T-helper 2 cell treated with Interferon-gamma antibody and Interleukin-4, amounts not matched to agents 100 ng/mL and 5 ng/mL, for 36 hours (primary cell): ENCODE measurements at regions not wholly inside any gene's neighbourhood (a gene's known extent, or its start where the extent isn't known, plus 50 kb on each side); places are given as distances from the start of the nearest gene placed in this dataset.
"Not testable (repeated sequence)": the region's sequence is repeated elsewhere in the genome, so short reads cannot be mapped to it uniquely, and the experiment has no call there.

Source experiments
- intact Hi-C: fragments of 100-400 bp; cut with micrococcal nuclease; formaldehyde crosslinking; loops from one replicate; pipeline ENCODE4 v1.15.1; 2023

- intact Hi-C loops, result no loop called here
Observed at GRCh38 chr6:18586133-18586532, 199.0 kb downstream of the RNF144B start.

- intact Hi-C loops, result loop anchor here (1.0 to 2.0 kb wide), 2 partner anchors 272 to 1461 kb away; no protein-coding TSS in a partner anchor
Observed at GRCh38 chr6:18595774-18596530, 208.8 kb downstream of the RNF144B start.

GRCh38 chr6:18596531-18596835 lies 209.3 kb downstream of the RNF144B start:
- intact Hi-C loops, result loop anchor here (2.0 kb wide), 1 partner anchor 1460 kb away; no protein-coding TSS in a partner anchor

GRCh38 chr6:18598551-18599264 lies 211.6 kb downstream of the RNF144B start:
- intact Hi-C loops, result no loop called here

GRCh38 chr6:18600255-18600654 lies 213.1 kb downstream of the RNF144B start:
- intact Hi-C loops, result no loop called here

GRCh38 chr6:18601516-18602020 lies 214.4 kb downstream of the RNF144B start:
- intact Hi-C loops, result no loop called here

- intact Hi-C loops, result no loop called here
Observed at GRCh38 chr6:18602931-18603330, 215.8 kb downstream of the RNF144B start.

- intact Hi-C loops, result no loop called here
Observed at GRCh38 chr6:18603361-18603760, 216.2 kb downstream of the RNF144B start.

GRCh38 chr6:18605841-18606240 lies 218.7 kb downstream of the RNF144B start:
- intact Hi-C loops, result no loop called here

GRCh38 chr6:18609715-18610114 lies 222.6 kb downstream of the RNF144B start:
- intact Hi-C loops, result no loop called here

GRCh38 chr6:18613319-18613925 lies 226.3 kb downstream of the RNF144B start:
- intact Hi-C loops, result no loop called here

GRCh38 chr6:18629571-18629970 lies 242.4 kb downstream of the RNF144B start:
- intact Hi-C loops, result no loop called here

- intact Hi-C loops, result no loop called here
Observed at GRCh38 chr6:18632670-18633410, 245.7 kb downstream of the RNF144B start.

GRCh38 chr6:18634912-18635311 lies 247.8 kb downstream of the RNF144B start:
- intact Hi-C loops, result no loop called here

- intact Hi-C loops, result no loop called here
Observed at GRCh38 chr6:18640134-18640533, 253.0 kb downstream of the RNF144B start.

GRCh38 chr6:18640754-18641153 lies 253.6 kb downstream of the RNF144B start:
- intact Hi-C loops, result no loop called here

- intact Hi-C loops, result no loop called here
Observed at GRCh38 chr6:18654821-18655220, 267.7 kb downstream of the RNF144B start.

GRCh38 chr6:18656506-18656905 lies 269.4 kb downstream of the RNF144B start:
- intact Hi-C loops, result no loop called here

- intact Hi-C loops, result not testable (repeated sequence)
Observed at GRCh38 chr6:18659994-18660393, 272.8 kb downstream of the RNF144B start.

- intact Hi-C loops, result no loop called here
Observed at GRCh38 chr6:18663011-18663410, 275.9 kb downstream of the RNF144B start.

GRCh38 chr6:18664401-18664800 lies 277.3 kb downstream of the RNF144B start:
- intact Hi-C loops, result no loop called here

GRCh38 chr6:18667612-18668011 lies 280.5 kb downstream of the RNF144B start:
- intact Hi-C loops, result no loop called here
